CD4-positive, alpha-beta T cell (primary cell): ENCODE measurements at regions not wholly inside any gene's neighbourhood (a gene's known extent, or its start where the extent isn't known, plus 50 kb on each side); places are given as distances from the start of the nearest gene placed in this dataset.

Experiments
- ATAC-seq: fragments of 200-7000 bp; cut with Tn5 transposase; one replicate; pipeline ENCODE4 v1.10.0; 2022; ENCODE audit warnings: mild to moderate bottlenecking; ENCODE audit not compliant: poor library complexity
- CTCF ChIA-PET: fragments of 350-600 bp; sonication (Branson Sonifier 250); formaldehyde crosslinking; loops from one replicate; lab custom pipeline; 2021; ENCODE audit warnings: antibody characterized with exemption, inconsistent platforms; lab: Charles Lee
- POLR2A ChIA-PET: fragments of 350-600 bp; sonication (Branson Sonifier 250); formaldehyde crosslinking; loops from one replicate; lab custom pipeline; 2021; ENCODE audit warnings: antibody characterized with exemption, inconsistent platforms; lab: Charles Lee
- DNase-seq, 14 experiments: peaks; one replicate each; pipeline ENCODE4 v3.0.0-alpha.2; 2013 to 2020; ENCODE audit warnings: mixed read lengths in 2 of 14
- H3K27ac ChIP-seq, 2 donors: one replicate each; pipeline versions ENCODE4 v1.5.1 to v1.7.0; 2013; ENCODE audit warnings: low read length in 2 of 2, low read depth in 1 of 2, mild to moderate bottlenecking in 1 of 2
- H3K27me3 ChIP-seq, 2 experiments: 1 replicate in 1 of 2; 2 replicates in 1 of 2; pipeline versions ENCODE4 v1.6.1 to v1.7.0; 2013; ENCODE audit warnings: low read length in 2 of 2, control low read depth in 1 of 2, mild to moderate bottlenecking in 1 of 2, moderate library complexity in 1 of 2; ENCODE audit not compliant: insufficient read depth in 2 of 2, control insufficient read depth in 1 of 2
- H3K36me3 ChIP-seq: one replicate; pipeline ENCODE4 v1.6.1; 2013; ENCODE audit warnings: low read length, control low read depth; ENCODE audit not compliant: insufficient read depth
- H3K4me1 ChIP-seq: one replicate; pipeline ENCODE4 v1.6.1; 2013; ENCODE audit warnings: low read length, control low read depth; ENCODE audit not compliant: insufficient read depth
- H3K4me3 ChIP-seq: one replicate; pipeline ENCODE4 v1.5.1; 2013; ENCODE audit warnings: mild to moderate bottlenecking, low read length, moderate library complexity
- H3K9me3 ChIP-seq, 2 experiments: 1 replicate in 1 of 2; 2 replicates in 1 of 2; pipeline versions ENCODE4 v1.6.1 to v1.7.0; 2013; ENCODE audit warnings: low read length in 2 of 2, mild to moderate bottlenecking in 2 of 2, control low read depth in 1 of 2, moderate library complexity in 1 of 2; ENCODE audit not compliant: control insufficient read depth in 1 of 2, insufficient read depth in 1 of 2
- H3K27ac Mint-ChIP-seq: one replicate; pipeline ENCODE4 v1.8.0; 2020; ENCODE audit warnings: mixed read lengths
- H3K27me3 Mint-ChIP-seq: one replicate; pipeline ENCODE4 v1.8.0; 2021; ENCODE audit warnings: mixed read lengths
- H3K36me3 Mint-ChIP-seq: one replicate; pipeline ENCODE4 v1.8.0; 2021; ENCODE audit warnings: low read depth, mixed read lengths
- H3K4me1 Mint-ChIP-seq: one replicate; pipeline ENCODE4 v1.8.0; 2021; ENCODE audit warnings: low read depth, mixed read lengths
- H3K4me3 Mint-ChIP-seq: one replicate; pipeline ENCODE4 v1.8.0; 2020; ENCODE audit warnings: mild to moderate bottlenecking, mixed read lengths
- H3K9me3 Mint-ChIP-seq: one replicate; pipeline ENCODE4 v1.8.0; 2020; ENCODE audit warnings: mixed read lengths
- intact Hi-C, 2 experiments: fragments of 100-400 bp; cut with DNase I in 1 of 2; cut with micrococcal nuclease in 1 of 2; formaldehyde crosslinking; loops; one replicate each; pipeline versions ENCODE4 v1.15.1 to v1.9.0; 2023 to 2025; cut with DNase I, micrococcal nuclease
- TF ChIP-seq, protein P1 (sequence below): fragments of 200-600 bp; IDR thresholded peaks from one replicate; pipeline ENCODE4 v1.8.0; 2022; ENCODE audit warnings: antibody characterized with exemption, mild to moderate bottlenecking

DNA sequence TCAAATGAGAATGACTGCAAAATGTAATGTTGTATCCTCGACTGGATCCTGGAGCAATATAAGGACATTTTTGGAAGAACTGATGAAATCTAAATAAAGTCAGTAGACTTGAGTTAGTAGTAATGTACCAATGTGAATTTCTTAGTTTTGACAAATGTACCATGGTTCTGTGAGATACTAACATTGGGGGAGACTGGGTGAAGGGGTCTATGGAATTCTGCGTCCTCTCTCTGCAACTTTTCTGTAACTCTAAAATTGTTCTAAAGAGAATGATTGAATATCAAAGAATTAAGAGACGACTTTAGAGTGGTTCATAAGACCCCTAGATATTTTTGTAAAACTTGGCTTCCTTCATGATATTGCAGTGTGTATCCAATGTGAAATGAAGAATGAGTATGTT is 59.2 kb upstream of the KAZN start:
- no peaks in the 10 kb centered on the region for H3K4me1 Mint-ChIP-seq
- no peak overlapping the region for H3K27ac Mint-ChIP-seq
- no peak overlapping the region for H3K4me3 Mint-ChIP-seq
- TF ChIP-seq, protein P1, sequence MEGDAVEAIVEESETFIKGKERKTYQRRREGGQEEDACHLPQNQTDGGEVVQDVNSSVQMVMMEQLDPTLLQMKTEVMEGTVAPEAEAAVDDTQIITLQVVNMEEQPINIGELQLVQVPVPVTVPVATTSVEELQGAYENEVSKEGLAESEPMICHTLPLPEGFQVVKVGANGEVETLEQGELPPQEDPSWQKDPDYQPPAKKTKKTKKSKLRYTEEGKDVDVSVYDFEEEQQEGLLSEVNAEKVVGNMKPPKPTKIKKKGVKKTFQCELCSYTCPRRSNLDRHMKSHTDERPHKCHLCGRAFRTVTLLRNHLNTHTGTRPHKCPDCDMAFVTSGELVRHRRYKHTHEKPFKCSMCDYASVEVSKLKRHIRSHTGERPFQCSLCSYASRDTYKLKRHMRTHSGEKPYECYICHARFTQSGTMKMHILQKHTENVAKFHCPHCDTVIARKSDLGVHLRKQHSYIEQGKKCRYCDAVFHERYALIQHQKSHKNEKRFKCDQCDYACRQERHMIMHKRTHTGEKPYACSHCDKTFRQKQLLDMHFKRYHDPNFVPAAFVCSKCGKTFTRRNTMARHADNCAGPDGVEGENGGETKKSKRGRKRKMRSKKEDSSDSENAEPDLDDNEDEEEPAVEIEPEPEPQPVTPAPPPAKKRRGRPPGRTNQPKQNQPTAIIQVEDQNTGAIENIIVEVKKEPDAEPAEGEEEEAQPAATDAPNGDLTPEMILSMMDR, result no peak
- POLR2A ChIA-PET, result no interaction called here
- no peaks in the 10 kb centered on the region for H3K36me3 ChIP-seq
- H3K4me3 ChIP-seq, result no peak overlapping the region
- H3K9me3 ChIP-seq, result no peaks in the 10 kb centered on the region
- DNase-seq (no peak), ATAC-seq (no peak)
- H3K27me3 ChIP-seq, result peaks cover 0 to 5% of the 10 kb centered on the region in 2 experiments
- no peaks in the 10 kb centered on the region for H3K4me1 ChIP-seq
- intact Hi-C loops, result no loop called here
- no peaks in the 10 kb centered on the region for H3K36me3 Mint-ChIP-seq
- H3K27ac ChIP-seq, result no peak overlapping the region
- no peaks in the 10 kb centered on the region for H3K9me3 Mint-ChIP-seq
- CTCF ChIA-PET, result no interaction called here
- H3K27me3 Mint-ChIP-seq, result peaks cover 16% of the 10 kb centered on the region

DNA sequence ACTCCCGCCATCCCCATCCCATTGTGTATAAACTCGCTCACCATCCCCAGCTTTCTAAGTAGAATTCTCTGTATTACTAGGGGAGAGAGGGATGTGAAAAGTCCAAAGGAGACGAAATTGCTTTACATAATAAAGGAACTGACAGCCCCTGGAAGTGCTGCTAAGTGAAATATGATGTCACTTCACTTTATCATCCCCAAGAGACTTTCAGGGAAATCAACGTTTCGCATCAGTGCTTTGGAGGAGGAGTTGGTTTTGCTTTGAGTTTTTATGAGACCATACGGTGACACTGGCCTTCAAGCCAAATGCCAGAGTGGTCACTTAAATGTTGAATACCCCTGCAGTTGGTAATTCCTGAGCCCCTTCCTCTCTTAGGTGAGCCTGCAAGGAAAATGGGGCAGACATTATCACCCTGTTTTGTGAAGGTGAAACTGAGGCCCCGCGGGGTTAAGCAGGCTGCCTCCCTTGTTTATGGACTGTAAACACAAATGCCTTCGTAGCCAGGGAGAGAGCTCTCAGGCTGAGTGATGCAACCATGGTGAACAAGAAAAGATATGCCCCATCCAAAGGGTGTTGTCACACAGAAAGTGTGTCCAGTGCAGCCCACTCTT is 58.4 kb upstream of the KAZN start:
- Mint-ChIP-seq H3K27ac (no peak overlapping the region), H3K4me1 (no peaks in the 10 kb centered on the region), H3K4me3 (no peak overlapping the region), H3K36me3 (no peaks in the 10 kb centered on the region), H3K9me3 (no peaks in the 10 kb centered on the region), H3K27me3 (peaks cover 11% of the 10 kb centered on the region)
- no peak overlapping the region for H3K27ac ChIP-seq
- H3K4me3 ChIP-seq, result no peak overlapping the region
- peaks cover 0 to 7% of the 10 kb centered on the region in 2 experiments for H3K27me3 ChIP-seq
- no peak for DNase-seq
- intact Hi-C loops, result no loop called here
- TF ChIP-seq, protein P1, result no peak
- CTCF ChIA-PET, result no interaction called here
- H3K36me3 ChIP-seq, result no peaks in the 10 kb centered on the region
- no peaks in the 10 kb centered on the region for H3K9me3 ChIP-seq
- ATAC-seq, result no peak
- H3K4me1 ChIP-seq, result no peaks in the 10 kb centered on the region
- POLR2A ChIA-PET, result no interaction called here

DNA sequence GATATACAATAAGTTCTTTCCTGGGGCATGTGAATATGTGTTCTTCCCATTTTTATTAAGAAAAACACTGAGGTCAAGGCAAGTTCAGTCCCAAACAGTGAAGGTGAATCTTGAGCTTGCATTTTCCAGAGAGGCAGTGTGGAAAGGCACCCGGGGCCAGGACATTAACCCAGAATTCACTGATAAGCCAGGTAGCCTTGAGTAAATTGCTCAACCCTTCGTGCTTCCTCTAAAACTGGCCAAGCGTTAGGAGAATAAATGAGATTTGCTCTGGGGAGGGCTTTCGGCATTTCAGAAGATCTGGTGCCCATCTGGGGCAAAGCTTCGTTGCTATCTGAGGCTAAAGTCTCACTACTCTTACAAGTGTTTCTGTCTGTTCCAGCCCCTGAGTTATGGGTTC is 57.1 kb upstream of the KAZN start:
- no peaks in the 10 kb centered on the region for H3K36me3 ChIP-seq
- POLR2A ChIA-PET, result no interaction called here
- no peaks in the 10 kb centered on the region for H3K4me1 Mint-ChIP-seq
- H3K4me1 ChIP-seq, result no peaks in the 10 kb centered on the region
- H3K27ac ChIP-seq, result no peak overlapping the region
- DNase-seq, result no peak
- H3K4me3 Mint-ChIP-seq, result no peak overlapping the region
- intact Hi-C loops, result no loop called here
- H3K27ac Mint-ChIP-seq, result no peak overlapping the region
- H3K36me3 Mint-ChIP-seq, result no peaks in the 10 kb centered on the region
- peaks cover 18% of the 10 kb centered on the region for H3K27me3 Mint-ChIP-seq
- CTCF ChIA-PET, result no interaction called here
- H3K4me3 ChIP-seq, result no peak overlapping the region
- no peaks in the 10 kb centered on the region for H3K9me3 Mint-ChIP-seq
- H3K9me3 ChIP-seq, result no peaks in the 10 kb centered on the region
- peaks cover 0 to 7% of the 10 kb centered on the region in 2 experiments for H3K27me3 ChIP-seq
- TF ChIP-seq, protein P1, result no peak
- ATAC-seq, result no peak
